ENCODE measurements at regions not wholly inside any gene's neighbourhood (a gene's known extent, or its start where the extent isn't known, plus 50 kb on each side); places are given as distances from the start of the nearest gene placed in this dataset.

DNA sequence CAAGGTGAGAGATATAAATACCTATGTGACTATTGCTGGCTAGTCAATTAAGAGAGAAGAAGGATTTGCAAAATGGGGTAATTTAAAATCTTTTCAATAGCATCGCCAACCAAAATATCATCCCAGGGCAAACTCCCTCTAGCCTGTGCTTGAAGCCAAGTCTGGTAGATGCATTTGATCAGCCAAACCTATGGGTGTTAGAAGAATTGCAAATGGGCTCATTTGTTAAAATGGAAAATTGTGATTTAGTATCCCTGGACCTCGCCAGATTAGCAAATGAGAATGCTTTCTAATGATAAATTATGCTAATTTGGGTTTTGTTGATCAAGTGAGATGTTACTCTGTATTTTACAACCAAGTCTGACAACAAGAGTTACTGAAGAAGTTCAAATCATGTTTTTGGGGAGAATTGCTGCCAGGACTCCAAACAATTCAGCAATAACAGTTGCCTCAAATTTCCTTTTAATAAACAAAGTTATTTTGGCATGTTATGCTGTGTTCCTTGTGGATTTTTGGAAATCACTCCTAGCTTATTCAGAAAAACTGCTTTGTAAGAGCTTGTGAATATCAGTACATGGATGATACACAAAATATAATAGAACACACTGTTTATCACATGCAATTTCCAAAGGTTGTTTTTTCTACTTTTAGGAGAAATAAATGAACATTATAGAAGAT is 272.5 kb upstream of the PARD3B start:
- TF ChIP-seq, protein P1, sequence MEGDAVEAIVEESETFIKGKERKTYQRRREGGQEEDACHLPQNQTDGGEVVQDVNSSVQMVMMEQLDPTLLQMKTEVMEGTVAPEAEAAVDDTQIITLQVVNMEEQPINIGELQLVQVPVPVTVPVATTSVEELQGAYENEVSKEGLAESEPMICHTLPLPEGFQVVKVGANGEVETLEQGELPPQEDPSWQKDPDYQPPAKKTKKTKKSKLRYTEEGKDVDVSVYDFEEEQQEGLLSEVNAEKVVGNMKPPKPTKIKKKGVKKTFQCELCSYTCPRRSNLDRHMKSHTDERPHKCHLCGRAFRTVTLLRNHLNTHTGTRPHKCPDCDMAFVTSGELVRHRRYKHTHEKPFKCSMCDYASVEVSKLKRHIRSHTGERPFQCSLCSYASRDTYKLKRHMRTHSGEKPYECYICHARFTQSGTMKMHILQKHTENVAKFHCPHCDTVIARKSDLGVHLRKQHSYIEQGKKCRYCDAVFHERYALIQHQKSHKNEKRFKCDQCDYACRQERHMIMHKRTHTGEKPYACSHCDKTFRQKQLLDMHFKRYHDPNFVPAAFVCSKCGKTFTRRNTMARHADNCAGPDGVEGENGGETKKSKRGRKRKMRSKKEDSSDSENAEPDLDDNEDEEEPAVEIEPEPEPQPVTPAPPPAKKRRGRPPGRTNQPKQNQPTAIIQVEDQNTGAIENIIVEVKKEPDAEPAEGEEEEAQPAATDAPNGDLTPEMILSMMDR (IDR thresholded peaks at IDR 0.05), result no peak
- TF ChIP-seq POLR2A (IDR thresholded peaks at IDR 0.05) (no peak), EP300 (IDR thresholded peaks at IDR 0.05) (no peak)
